ENCODE measurements at regions not wholly inside any gene's neighbourhood (a gene's known extent, or its start where the extent isn't known, plus 50 kb on each side); places are given as distances from the start of the nearest gene placed in this dataset.

GRCh38 chr4:128582427-128582870, 227.1 kb upstream of the JADE1 start:
- no peak for DNase-seq (ENCODE audit: low spot score)
- Mint-ChIP-seq H3K4me3 (ENCODE audit: low read depth) (no peak overlapping the region), H3K9me3 (no peaks in the 10 kb centered on the region), H3K27me3 (ENCODE audit: low read depth) (no peaks in the 10 kb centered on the region), H3K36me3 (ENCODE audit: low read depth) (no peaks in the 10 kb centered on the region), H3K4me1 (ENCODE audit: low read depth) (no peaks in the 10 kb centered on the region), H3K27ac (no peak overlapping the region)
- intact Hi-C loops (cut with micrococcal nuclease) = no loop called here

DNA sequence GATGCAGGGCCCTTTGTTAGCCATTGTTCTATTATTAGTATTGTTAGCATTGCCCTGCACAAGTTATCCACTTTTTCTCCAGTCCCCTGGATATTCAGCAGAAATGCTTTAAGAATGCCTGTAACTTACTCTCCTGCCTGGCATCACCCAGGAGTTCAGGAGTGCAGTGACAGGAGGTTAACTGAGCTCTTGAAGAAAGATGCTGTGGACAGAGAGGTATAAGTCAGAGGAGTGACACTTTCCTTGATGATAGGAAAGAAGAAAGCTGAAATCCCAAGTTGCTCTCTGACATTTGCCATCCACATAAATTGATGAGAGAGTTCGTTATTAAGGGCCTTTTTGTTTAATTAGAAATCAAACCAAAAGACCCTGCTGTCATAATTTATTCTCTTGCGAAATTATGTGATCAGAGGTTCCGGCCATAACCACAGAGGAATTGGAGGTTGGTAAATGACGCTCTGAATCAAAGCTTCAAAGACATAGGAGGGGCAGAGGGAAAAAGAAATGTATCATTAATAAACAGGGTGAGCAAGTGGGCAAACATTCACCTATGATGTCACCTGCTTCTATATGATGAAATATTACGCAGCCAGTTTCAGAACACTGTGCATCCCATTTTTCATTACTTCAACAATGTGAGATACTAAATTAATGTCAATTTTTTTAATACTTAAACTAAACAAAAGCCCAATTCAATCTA, 230.2 kb upstream of the JADE1 start:
- Mint-ChIP-seq H3K27ac (no peak overlapping the region), H3K4me3 (ENCODE audit: low read depth) (no peak overlapping the region), H3K9me3 (no peaks in the 10 kb centered on the region), H3K4me1 (ENCODE audit: low read depth) (no peaks in the 10 kb centered on the region), H3K36me3 (ENCODE audit: low read depth) (no peaks in the 10 kb centered on the region), H3K27me3 (ENCODE audit: low read depth) (no peaks in the 10 kb centered on the region)
- intact Hi-C loops (cut with micrococcal nuclease) = no loop called here
- DNase-seq (ENCODE audit: low spot score) = no peak

GRCh38 chr4:128574706-128575105, 234.8 kb upstream of the JADE1 start:
- intact Hi-C loops (cut with micrococcal nuclease) = loop anchor here (1.0 to 5.0 kb wide), 2 partner anchors 233 to 289 kb away; partner anchors contain the start of gene JADE1
- Mint-ChIP-seq H3K9me3 (no peaks in the 10 kb centered on the region), H3K4me3 (ENCODE audit: low read depth) (no peak overlapping the region), H3K27ac (no peak overlapping the region), H3K36me3 (ENCODE audit: low read depth) (no peaks in the 10 kb centered on the region), H3K27me3 (ENCODE audit: low read depth) (peaks cover 2% of the 10 kb centered on the region), H3K4me1 (ENCODE audit: low read depth) (no peaks in the 10 kb centered on the region)
- DNase-seq (ENCODE audit: low spot score) = peak; percentile 51

DNA sequence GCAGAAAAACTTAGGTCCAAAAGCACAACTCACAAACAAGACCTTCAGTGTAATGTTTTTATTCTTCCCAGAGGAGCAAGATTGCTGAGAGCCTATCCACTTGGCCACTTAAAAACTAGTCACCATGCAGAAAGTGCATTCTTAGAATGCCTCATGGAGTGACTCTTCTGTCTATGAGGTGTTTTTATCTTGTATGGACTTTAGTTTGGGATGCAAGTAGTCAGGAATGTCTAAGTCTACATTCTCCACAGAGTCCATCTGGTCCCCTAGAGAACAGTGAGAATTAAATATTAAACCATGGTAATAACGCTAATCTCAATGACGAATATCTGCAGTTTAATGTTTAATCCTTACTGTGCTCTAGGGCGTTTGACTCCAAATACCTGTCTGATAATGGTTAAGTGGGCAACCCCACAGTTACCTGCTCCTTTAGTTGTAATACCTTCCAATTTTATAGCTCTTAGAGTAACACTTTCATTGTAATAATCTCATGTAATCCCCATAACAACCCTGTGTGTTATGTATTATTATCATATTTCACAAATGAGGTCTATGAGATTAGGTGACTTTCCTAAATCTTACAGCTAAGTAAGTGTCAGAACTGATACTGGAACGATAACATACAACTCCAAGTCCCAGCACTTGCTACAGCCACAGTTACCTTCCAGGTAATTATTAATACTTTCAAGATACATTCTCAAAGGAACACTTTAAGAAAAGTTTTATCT, 235.6 kb upstream of the JADE1 start:
- Mint-ChIP-seq H3K4me1 (ENCODE audit: low read depth) (no peaks in the 10 kb centered on the region), H3K27ac (no peak overlapping the region), H3K27me3 (ENCODE audit: low read depth) (peaks cover 2% of the 10 kb centered on the region), H3K9me3 (no peaks in the 10 kb centered on the region), H3K4me3 (ENCODE audit: low read depth) (no peak overlapping the region), H3K36me3 (ENCODE audit: low read depth) (no peaks in the 10 kb centered on the region)
- intact Hi-C loops (cut with micrococcal nuclease) = loop anchor here (1.0 to 5.0 kb wide), 2 partner anchors 233 to 289 kb away; partner anchors contain the start of gene JADE1
- no peak for DNase-seq (ENCODE audit: low spot score)

- H3K36me3 Mint-ChIP-seq (ENCODE audit: low read depth) = no peaks in the 10 kb centered on the region
- peaks cover 4% of the 10 kb centered on the region for H3K27me3 Mint-ChIP-seq (ENCODE audit: low read depth)
- H3K4me1 Mint-ChIP-seq (ENCODE audit: low read depth) = no peaks in the 10 kb centered on the region
- H3K9me3 Mint-ChIP-seq = no peaks in the 10 kb centered on the region
- intact Hi-C loops (cut with micrococcal nuclease) = loop anchor here (5.0 kb wide), 1 partner anchor 234 kb away; the partner anchor contains the start of gene JADE1
- DNase-seq (ENCODE audit: low spot score) = no peak
- no peak overlapping the region for H3K4me3 Mint-ChIP-seq (ENCODE audit: low read depth)
- H3K27ac Mint-ChIP-seq = no peak overlapping the region
Observed at GRCh38 chr4:128572778-128573241, 236.7 kb upstream of the JADE1 start.

DNA sequence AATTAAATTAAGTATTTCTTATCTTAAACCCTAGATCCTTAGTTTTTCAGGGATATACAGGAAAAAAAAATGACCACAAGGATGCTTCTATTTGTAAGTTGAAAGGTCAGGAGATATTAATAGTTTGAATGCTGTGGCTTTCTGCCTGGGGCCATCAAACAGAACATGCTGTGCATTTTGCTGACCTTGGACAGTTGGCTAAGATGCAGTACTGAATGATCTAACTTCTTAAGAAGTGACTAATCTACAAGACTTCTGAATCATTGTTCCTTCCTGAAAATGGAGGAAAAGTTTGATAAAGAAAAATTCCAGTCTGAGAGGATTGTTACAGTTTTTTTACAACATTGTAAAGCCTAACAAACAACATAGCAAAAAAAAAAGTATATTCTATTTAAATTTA, 237.8 kb upstream of the JADE1 start:
- peaks cover 4% of the 10 kb centered on the region for H3K27me3 Mint-ChIP-seq (ENCODE audit: low read depth)
- no peaks in the 10 kb centered on the region for H3K9me3 Mint-ChIP-seq
- no peaks in the 10 kb centered on the region for H3K4me1 Mint-ChIP-seq (ENCODE audit: low read depth)
- no peak overlapping the region for H3K27ac Mint-ChIP-seq
- H3K4me3 Mint-ChIP-seq (ENCODE audit: low read depth) = no peak overlapping the region
- intact Hi-C loops (cut with micrococcal nuclease) = loop anchor here (5.0 kb wide), 1 partner anchor 236 kb away; the partner anchor contains the start of gene JADE1
- H3K36me3 Mint-ChIP-seq (ENCODE audit: low read depth) = no peaks in the 10 kb centered on the region
- DNase-seq (ENCODE audit: low spot score) = no peak

DNA sequence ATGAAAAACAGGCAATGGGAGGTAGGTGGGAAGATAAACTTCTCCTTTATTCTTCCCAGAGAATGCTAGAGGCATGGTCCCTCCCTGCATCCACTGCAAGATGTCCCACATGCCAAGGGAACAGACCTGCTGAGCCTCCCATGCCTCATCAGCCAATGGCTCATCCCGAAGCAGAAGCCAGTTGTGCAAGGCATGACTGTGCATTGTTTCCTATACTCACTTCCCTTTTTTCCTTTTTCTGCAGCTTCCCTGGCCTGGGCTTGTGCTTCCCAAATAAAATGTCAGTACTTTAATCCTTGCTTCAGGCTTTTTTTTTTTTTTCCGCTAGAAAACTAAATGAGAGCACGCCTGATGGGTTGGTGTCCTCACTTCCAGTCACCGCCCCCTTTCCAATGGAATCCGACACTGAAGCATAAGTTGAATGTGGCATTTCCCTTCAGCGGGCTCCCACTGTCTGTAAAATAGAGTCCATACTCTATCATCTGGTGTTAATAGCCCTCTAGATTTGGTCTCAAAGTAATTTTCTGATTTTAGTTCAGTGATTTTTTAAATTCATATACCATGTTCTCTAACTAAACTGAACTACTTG, 239.0 kb upstream of the JADE1 start:
- no peak overlapping the region for H3K27ac Mint-ChIP-seq
- H3K27me3 Mint-ChIP-seq (ENCODE audit: low read depth) = peaks cover 4% of the 10 kb centered on the region
- no peak overlapping the region for H3K4me3 Mint-ChIP-seq (ENCODE audit: low read depth)
- DNase-seq (ENCODE audit: low spot score) = no peak
- H3K9me3 Mint-ChIP-seq = no peaks in the 10 kb centered on the region
- intact Hi-C loops (cut with micrococcal nuclease) = loop anchor here (5.0 kb wide), 1 partner anchor 237 kb away; the partner anchor contains the start of gene JADE1
- H3K4me1 Mint-ChIP-seq (ENCODE audit: low read depth) = no peaks in the 10 kb centered on the region
- no peaks in the 10 kb centered on the region for H3K36me3 Mint-ChIP-seq (ENCODE audit: low read depth)

DNA sequence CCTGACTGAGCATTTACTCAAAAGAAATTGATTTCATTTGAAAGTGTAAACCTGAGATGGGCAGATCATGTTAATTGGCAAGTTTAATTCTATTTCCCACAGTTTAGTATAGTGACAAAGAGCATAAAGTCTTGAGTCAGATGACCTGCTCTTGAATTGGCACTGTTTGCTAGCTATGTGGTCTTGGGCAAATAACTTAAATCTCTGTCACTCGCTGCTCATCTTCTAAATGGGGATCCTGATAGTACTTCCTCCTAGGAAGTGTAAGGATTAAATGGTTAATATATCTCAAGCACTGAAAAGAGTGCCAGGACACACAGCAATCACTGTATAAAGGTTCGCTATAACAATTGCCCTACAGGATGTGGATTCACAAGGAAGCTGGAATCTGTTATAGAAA, 242.8 kb upstream of the JADE1 start:
- no peak for DNase-seq (ENCODE audit: low spot score)
- H3K36me3 Mint-ChIP-seq (ENCODE audit: low read depth) = no peaks in the 10 kb centered on the region
- no peak overlapping the region for H3K4me3 Mint-ChIP-seq (ENCODE audit: low read depth)
- no peak overlapping the region for H3K27ac Mint-ChIP-seq
- H3K4me1 Mint-ChIP-seq (ENCODE audit: low read depth) = no peaks in the 10 kb centered on the region
- intact Hi-C loops (cut with micrococcal nuclease) = loop anchor here (5.0 kb wide), 1 partner anchor 114 kb away; no protein-coding TSS in a partner anchor
- peaks cover 4% of the 10 kb centered on the region for H3K27me3 Mint-ChIP-seq (ENCODE audit: low read depth)
- H3K9me3 Mint-ChIP-seq = no peaks in the 10 kb centered on the region

- intact Hi-C loops (cut with micrococcal nuclease) = loop anchor here (5.0 kb wide), 1 partner anchor 113 kb away; no protein-coding TSS in a partner anchor
- no peak for DNase-seq (ENCODE audit: low spot score)
- Mint-ChIP-seq H3K4me3 (ENCODE audit: low read depth) (no peak overlapping the region), H3K4me1 (ENCODE audit: low read depth) (no peaks in the 10 kb centered on the region), H3K9me3 (no peaks in the 10 kb centered on the region), H3K27me3 (ENCODE audit: low read depth) (peaks cover 3% of the 10 kb centered on the region), H3K36me3 (ENCODE audit: low read depth) (no peaks in the 10 kb centered on the region), H3K27ac (no peak overlapping the region)
Observed at GRCh38 chr4:128565565-128566186, 243.8 kb upstream of the JADE1 start.

- H3K9me3 Mint-ChIP-seq = no peaks in the 10 kb centered on the region
- no peak overlapping the region for H3K27ac Mint-ChIP-seq
- DNase-seq (ENCODE audit: low spot score) = no peak
- intact Hi-C loops (cut with micrococcal nuclease) = loop anchor here (5.0 kb wide), 1 partner anchor 113 kb away; no protein-coding TSS in a partner anchor
- peaks cover 3% of the 10 kb centered on the region for H3K27me3 Mint-ChIP-seq (ENCODE audit: low read depth)
- no peaks in the 10 kb centered on the region for H3K4me1 Mint-ChIP-seq (ENCODE audit: low read depth)
- H3K36me3 Mint-ChIP-seq (ENCODE audit: low read depth) = no peaks in the 10 kb centered on the region
- H3K4me3 Mint-ChIP-seq (ENCODE audit: low read depth) = no peak overlapping the region
Observed at GRCh38 chr4:128565054-128565453, 244.4 kb upstream of the JADE1 start.

DNA sequence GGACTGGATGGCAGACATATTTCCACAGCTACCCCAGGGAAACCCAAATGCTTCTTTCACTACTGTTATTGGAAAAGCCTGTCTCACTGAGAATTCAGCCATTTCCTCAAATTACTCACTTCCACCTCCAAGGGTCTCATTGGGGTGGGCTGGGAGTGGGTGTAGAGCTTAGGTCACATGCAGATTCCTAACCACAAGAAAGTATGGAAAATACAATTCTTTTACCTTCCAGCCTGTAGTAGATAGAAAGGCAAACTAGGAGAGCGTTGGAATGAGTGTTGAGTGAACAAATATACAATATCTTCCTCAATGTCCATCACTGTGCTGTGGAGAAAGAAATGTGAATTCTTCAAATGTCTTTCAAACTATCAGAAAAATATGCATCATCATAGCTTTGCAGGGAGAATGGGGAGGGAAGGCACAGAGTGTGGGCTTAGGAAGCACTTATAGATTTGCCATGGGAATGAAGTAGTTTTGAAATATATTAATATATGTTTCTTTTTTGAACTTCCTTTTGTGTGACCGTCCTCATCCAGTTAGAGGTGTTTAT, 245.3 kb upstream of the JADE1 start:
- no peaks in the 10 kb centered on the region for H3K9me3 Mint-ChIP-seq

DNA sequence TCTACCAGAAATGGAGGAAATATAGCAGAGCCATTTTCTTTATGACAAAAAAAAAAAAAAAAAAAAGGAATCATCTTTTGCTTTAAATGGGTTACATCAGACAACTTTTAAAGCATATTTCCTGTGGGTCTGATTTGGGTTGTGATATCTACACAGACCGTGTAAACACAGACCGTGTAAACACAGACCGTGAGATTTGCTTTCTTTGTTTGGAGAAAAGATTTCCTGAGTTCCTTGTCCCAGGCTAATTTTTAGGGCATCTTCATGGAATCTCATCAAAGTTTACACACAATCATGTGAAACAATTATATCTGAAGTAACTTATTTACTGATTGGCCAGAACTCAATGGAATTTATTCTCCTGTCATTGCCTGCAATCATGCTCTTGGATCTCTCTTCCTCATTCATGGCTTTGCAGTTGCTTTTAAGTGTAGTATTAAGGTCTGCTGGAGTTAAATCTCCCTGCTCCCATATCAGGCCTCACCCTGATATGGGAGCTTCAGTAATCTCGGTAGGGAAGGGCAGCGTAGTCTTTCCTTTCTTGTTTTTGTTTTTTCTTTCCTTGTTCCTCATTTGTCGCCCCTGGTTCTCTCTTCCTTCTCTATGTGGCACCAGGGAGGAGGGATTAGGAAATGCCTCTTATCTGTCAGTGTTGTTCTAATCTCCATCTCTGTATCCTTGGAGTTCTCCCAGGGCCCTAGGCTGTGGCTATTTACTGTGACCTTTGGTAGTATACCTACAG, 248.6 kb upstream of the JADE1 start:
- no peak for DNase-seq (ENCODE audit: low spot score)
- intact Hi-C loops (cut with micrococcal nuclease) = no loop called here
- H3K27me3 Mint-ChIP-seq (ENCODE audit: low read depth) = no peaks in the 10 kb centered on the region
- no peaks in the 10 kb centered on the region for H3K9me3 Mint-ChIP-seq
- no peaks in the 10 kb centered on the region for H3K36me3 Mint-ChIP-seq (ENCODE audit: low read depth)
- no peaks in the 10 kb centered on the region for H3K4me1 Mint-ChIP-seq (ENCODE audit: low read depth)
- no peak overlapping the region for H3K4me3 Mint-ChIP-seq (ENCODE audit: low read depth)
- no peak overlapping the region for H3K27ac Mint-ChIP-seq

More for the DNA sequence above, 245.3 kb upstream of the JADE1 start:
- no peak overlapping the region for H3K27ac Mint-ChIP-seq
- peaks cover 3% of the 10 kb centered on the region for H3K27me3 Mint-ChIP-seq (ENCODE audit: low read depth)
- H3K4me1 Mint-ChIP-seq (ENCODE audit: low read depth) = no peaks in the 10 kb centered on the region
- no peaks in the 10 kb centered on the region for H3K36me3 Mint-ChIP-seq (ENCODE audit: low read depth)
- no peak overlapping the region for H3K4me3 Mint-ChIP-seq (ENCODE audit: low read depth)
- intact Hi-C loops (cut with micrococcal nuclease) = no loop called here
- no peak for DNase-seq (ENCODE audit: low spot score)

Data from activated T-helper 2 cell treated with anti-CD3 and anti-CD28 coated beads, Interferon-gamma antibody, Interleukin-2, Interleukin-4, amounts not matched to agents 10 μg/mL and 5 μg/mL and 100 μg/mL, durations not matched to agents 14 hours and 24 hours and 36 hours (primary cell).